ENCODE measurements at regions not wholly inside any gene's neighbourhood (a gene's known extent, or its start where the extent isn't known, plus 50 kb on each side); places are given as distances from the start of the nearest gene placed in this dataset.

DNA sequence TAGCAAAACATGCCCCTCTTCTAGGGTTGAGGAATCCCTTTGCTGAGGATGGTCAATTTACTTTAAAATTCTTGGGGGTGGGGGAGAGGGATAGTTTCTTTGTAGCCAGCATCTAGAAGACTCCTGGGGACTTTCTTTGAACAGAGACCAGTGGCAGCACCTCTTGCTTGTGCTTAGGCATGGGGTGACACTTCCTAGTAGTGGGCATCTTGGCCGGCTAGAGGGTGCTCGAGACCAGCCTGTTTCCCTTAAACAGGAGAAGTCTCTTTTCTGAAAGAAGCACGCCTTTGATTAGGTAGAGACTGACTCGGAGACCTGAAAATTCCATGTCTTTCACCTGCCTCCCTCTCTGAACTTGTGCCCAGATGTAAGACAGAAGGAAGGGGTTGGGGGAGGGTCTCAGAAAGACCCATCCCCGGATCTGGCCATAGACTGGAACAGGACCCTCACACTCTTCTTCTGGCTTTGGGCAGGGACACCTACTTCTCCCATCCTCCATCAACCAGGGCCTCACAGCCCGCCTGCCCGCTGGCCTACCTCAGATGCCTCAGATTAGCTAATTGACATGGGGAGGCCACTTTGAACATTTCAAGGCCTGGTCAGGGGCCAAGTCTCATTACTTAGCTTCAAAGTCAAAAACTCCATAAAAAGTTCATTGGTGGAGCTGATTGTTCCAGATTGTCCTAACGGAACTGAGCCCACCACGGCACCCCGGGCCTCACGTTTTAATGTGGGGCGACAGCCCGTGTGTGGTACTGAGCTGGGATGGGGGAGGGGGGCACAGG, 172.2 kb downstream of the CDC5L start:
- WGBS, 3 donors: 57 to 87% (median 73%) methylated on average over 13 of the region's 13 CpGs
- no peak for DNase-seq
- Histone ChIP-seq H3K27ac (ENCODE audit: low read depth in 1 of 3, low read length in 2 of 3) (no peak overlapping the region), H3K27me3 (ENCODE audit: control insufficient read depth in 3 of 3, insufficient read depth in 3 of 3, low read length in 3 of 3) (peaks cover 0 to 29% (median 4%) of the 10 kb centered on the region in 3 donors), H3K9me3 (ENCODE audit: control insufficient read depth in 2 of 2, insufficient read depth in 1 of 2, low read depth in 1 of 2, low read length in 1 of 2) (no peaks in the 10 kb centered on the region), H3K36me3 (ENCODE audit: control insufficient read depth in 3 of 3, insufficient read depth in 2 of 3, low read depth in 1 of 3, low read length in 3 of 3) (no peaks in the 10 kb centered on the region), H3K4me3 (ENCODE audit: low read depth in 1 of 3, low read length in 3 of 3) (no peak overlapping the region), H3K4me1 (ENCODE audit: control insufficient read depth in 3 of 3, insufficient read depth in 2 of 3, low read depth in 1 of 3, low read length in 2 of 3) (no peaks in the 10 kb centered on the region)
- no peak for FAIRE-seq

DNA sequence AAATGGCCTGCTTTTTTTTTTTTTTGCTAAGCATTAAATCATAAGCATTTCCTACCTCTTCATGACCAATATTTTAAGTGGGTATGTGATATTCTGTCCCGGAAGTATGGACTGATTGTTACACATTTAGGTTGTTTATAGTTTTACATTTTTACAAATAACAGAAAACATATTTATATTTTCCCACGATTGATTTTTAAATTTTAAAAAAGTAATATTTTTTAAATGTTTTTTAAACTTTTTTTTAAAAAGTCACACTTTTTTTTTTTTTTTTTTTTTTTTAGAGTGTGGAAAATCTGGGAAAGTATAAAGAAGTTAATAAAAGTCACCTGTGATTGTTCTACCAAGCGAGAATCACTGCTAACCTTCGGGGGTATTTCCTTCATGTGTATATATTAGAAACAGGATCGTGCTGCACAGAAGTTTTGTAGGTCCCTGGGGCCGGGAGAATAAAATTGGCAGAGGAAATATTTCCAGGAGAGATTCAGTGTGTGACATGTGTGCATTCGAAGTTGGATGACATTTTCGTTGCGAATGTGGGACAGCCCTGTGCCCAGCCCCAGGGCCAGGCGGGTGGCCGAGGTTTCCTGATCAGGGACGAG, 173.1 kb downstream of the CDC5L start:
- Histone ChIP-seq H3K27ac (ENCODE audit: low read depth in 1 of 3, low read length in 2 of 3) (no peak overlapping the region), H3K9me3 (ENCODE audit: control insufficient read depth in 2 of 2, insufficient read depth in 1 of 2, low read depth in 1 of 2, low read length in 1 of 2) (no peaks in the 10 kb centered on the region), H3K36me3 (ENCODE audit: control insufficient read depth in 3 of 3, insufficient read depth in 2 of 3, low read depth in 1 of 3, low read length in 3 of 3) (no peaks in the 10 kb centered on the region), H3K4me3 (ENCODE audit: low read depth in 1 of 3, low read length in 3 of 3) (no peak overlapping the region), H3K4me1 (ENCODE audit: control insufficient read depth in 3 of 3, insufficient read depth in 2 of 3, low read depth in 1 of 3, low read length in 2 of 3) (no peaks in the 10 kb centered on the region), H3K27me3 (ENCODE audit: control insufficient read depth in 3 of 3, insufficient read depth in 3 of 3, low read length in 3 of 3) (peaks cover 0 to 29% (median 4%) of the 10 kb centered on the region in 3 donors)
- no peak for FAIRE-seq
- WGBS, 3 donors: 79 to 80% (median 79%) methylated on average over 12 of the region's 12 CpGs
- DNase-seq: no peak

DNA sequence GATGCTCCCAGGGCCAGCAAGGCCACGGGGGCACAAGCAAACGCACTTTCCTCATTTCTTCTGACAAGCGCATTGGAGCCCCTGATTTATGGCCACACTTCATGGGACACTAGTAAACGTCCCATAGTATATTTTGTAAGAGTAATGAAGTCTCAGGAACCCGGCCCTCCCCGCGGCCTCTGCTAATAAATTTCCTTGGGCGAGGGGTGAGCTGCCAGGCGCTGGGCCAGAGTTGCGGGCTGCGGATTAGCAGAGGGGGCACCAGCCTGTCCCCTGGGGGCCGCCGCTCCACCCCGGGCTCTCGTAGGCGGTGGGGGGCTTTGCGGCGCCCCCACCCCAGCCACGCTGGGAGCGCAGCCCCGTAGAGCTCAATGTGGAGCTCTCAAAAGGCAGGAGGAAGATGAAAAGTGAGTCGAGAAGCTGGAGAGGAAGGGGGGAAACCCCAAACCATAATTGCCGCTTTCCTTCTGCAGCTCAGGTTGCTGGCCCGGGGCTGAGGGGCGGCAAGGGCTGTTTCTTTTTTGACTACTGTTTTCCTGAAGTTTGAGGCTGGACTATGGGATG, 173.6 kb downstream of the CDC5L start:
- Histone ChIP-seq H3K27me3 (ENCODE audit: control insufficient read depth in 3 of 3, insufficient read depth in 3 of 3, low read length in 3 of 3) (peaks cover 0 to 29% (median 4%) of the 10 kb centered on the region in 3 donors), H3K4me1 (ENCODE audit: control insufficient read depth in 3 of 3, insufficient read depth in 2 of 3, low read depth in 1 of 3, low read length in 2 of 3) (no peaks in the 10 kb centered on the region), H3K27ac (ENCODE audit: low read depth in 1 of 3, low read length in 2 of 3) (no peak overlapping the region), H3K36me3 (ENCODE audit: control insufficient read depth in 3 of 3, insufficient read depth in 2 of 3, low read depth in 1 of 3, low read length in 3 of 3) (no peaks in the 10 kb centered on the region), H3K9me3 (ENCODE audit: control insufficient read depth in 2 of 2, insufficient read depth in 1 of 2, low read depth in 1 of 2, low read length in 1 of 2) (no peaks in the 10 kb centered on the region), H3K4me3 (ENCODE audit: low read depth in 1 of 3, low read length in 3 of 3) (no peak overlapping the region)
- no peak for DNase-seq
- FAIRE-seq: no peak
- 28 to 49% (median 46%) methylated on average over 25 of the region's 25 CpGs for WGBS, 3 donors

DNA sequence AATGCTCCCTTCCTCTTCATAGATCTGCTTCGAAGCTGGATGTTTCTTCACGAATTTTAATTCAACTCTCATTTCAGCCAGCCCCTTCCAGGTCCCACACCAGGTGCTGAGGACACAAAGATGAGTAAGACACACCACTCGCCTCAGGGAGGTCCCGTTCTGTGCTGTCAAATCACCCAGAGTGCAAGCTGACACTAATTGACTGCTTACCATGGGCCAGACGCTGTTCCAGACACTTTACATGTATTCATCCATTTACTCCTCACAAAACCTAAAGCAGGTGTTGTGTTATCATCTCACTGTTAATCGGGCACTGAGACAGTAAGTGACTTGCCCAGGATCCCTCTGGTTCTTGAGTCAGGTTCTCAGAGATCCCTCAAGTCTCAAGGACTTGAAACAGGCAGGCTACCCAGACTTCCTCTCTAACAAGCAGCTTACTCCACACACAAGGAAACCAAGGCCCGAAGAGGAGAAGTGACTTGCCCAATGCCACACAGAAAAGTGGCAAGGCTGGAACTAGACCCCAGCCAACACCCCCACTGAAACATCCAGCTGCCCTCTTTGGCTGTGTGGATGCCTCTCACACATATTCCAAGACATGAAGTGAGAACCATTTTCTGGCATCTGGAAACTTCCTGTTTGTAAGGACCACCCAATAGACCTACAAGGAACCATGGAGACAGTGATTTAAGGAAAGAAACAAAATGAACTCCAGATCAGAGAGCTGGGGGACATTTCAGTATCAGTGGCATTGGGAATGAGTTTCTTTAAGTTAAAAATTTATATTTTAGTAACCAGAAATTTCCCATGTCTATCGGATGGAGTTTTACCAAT, 174.5 kb downstream of the CDC5L start:
- FAIRE-seq (no peak), DNase-seq (no peak)
- no peaks in the 10 kb centered on the region for H3K9me3 ChIP-seq (ENCODE audit: control insufficient read depth in 2 of 2, insufficient read depth in 1 of 2, low read depth in 1 of 2, low read length in 1 of 2)
- no peaks in the 10 kb centered on the region for H3K4me1 ChIP-seq (ENCODE audit: control insufficient read depth in 3 of 3, insufficient read depth in 2 of 3, low read depth in 1 of 3, low read length in 2 of 3)
- WGBS, 3 donors: 74 to 76% (median 76%) methylated on average over 8 of the region's 8 CpGs
- H3K4me3 ChIP-seq (ENCODE audit: low read depth in 1 of 3, low read length in 3 of 3): no peak overlapping the region
- H3K27ac ChIP-seq (ENCODE audit: low read depth in 1 of 3, low read length in 2 of 3): no peak overlapping the region
- H3K36me3 ChIP-seq (ENCODE audit: control insufficient read depth in 3 of 3, insufficient read depth in 2 of 3, low read depth in 1 of 3, low read length in 3 of 3): no peaks in the 10 kb centered on the region
- peaks cover 0 to 32% (median 4%) of the 10 kb centered on the region in 3 donors for H3K27me3 ChIP-seq (ENCODE audit: control insufficient read depth in 3 of 3, insufficient read depth in 3 of 3, low read length in 3 of 3)

DNA sequence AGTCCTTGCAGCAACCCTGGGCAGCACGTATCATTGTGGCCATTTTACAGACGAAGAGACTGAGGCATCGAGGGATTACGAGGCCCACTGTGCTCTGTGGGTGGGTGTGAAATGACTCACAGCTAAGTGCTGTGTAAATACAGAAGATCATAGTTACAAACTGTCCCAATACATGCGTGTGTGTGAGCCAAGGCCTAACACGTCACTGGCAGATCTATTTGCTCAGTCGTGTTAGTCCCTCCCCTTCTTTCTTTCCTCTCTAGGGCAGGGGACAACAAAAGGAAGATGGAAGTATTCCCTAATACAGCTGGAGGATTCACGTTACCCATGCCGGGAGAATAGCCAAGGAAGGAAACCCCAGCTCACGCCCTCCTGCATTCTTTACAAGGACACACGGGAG, 175.9 kb downstream of the CDC5L start:
- 55 to 73% (median 71%) methylated on average over 11 of the region's 11 CpGs for WGBS, 3 donors
- H3K9me3 ChIP-seq (ENCODE audit: control insufficient read depth in 2 of 2, insufficient read depth in 1 of 2, low read depth in 1 of 2, low read length in 1 of 2): no peaks in the 10 kb centered on the region
- DNase-seq (no peak), FAIRE-seq (no peak)
- no peaks in the 10 kb centered on the region for H3K4me1 ChIP-seq (ENCODE audit: control insufficient read depth in 3 of 3, insufficient read depth in 2 of 3, low read depth in 1 of 3, low read length in 2 of 3)
- no peak overlapping the region for H3K4me3 ChIP-seq (ENCODE audit: low read depth in 1 of 3, low read length in 3 of 3)
- no peaks in the 10 kb centered on the region for H3K36me3 ChIP-seq (ENCODE audit: control insufficient read depth in 3 of 3, insufficient read depth in 2 of 3, low read depth in 1 of 3, low read length in 3 of 3)
- H3K27me3 ChIP-seq (ENCODE audit: control insufficient read depth in 3 of 3, insufficient read depth in 3 of 3, low read length in 3 of 3): peaks cover 0 to 29% (median 4%) of the 10 kb centered on the region in 3 donors
- H3K27ac ChIP-seq (ENCODE audit: low read depth in 1 of 3, low read length in 2 of 3): no peak overlapping the region

DNA sequence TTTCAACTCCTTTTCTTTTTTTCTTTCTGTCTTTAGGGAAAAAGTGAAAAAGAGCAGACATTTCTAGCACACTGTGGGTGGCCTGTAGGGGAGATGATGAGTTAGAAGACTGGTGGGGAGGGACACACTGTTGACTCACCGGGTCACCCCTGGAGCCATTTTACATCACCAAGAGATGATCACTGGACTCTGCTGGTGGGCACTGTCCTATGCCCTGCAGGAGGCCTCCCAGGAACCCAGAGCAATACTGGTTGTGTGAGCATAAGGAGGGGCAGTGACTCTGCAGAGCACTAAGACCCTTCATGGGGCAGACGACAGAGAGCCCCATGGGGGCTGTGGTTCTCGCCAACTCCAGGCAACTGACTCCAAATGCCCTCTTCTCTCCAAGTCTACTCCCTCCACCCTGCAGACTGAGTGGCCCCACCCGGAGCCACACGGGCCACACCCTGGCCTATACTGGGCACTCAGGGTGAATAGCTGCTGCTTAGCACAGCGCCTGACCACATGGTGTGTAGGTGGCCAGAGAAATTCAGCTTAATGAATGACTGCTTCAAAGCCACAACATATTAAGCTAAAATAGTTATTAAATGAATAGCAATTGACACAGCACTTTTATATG, 177.5 kb downstream of the CDC5L start:
- Histone ChIP-seq H3K4me3 (ENCODE audit: low read depth in 1 of 3, low read length in 3 of 3) (no peak overlapping the region), H3K36me3 (ENCODE audit: control insufficient read depth in 3 of 3, insufficient read depth in 2 of 3, low read depth in 1 of 3, low read length in 3 of 3) (no peaks in the 10 kb centered on the region), H3K4me1 (ENCODE audit: control insufficient read depth in 3 of 3, insufficient read depth in 2 of 3, low read depth in 1 of 3, low read length in 2 of 3) (no peaks in the 10 kb centered on the region), H3K27ac (ENCODE audit: low read depth in 1 of 3, low read length in 2 of 3) (no peak overlapping the region), H3K9me3 (ENCODE audit: control insufficient read depth in 2 of 2, insufficient read depth in 1 of 2, low read depth in 1 of 2, low read length in 1 of 2) (no peaks in the 10 kb centered on the region), H3K27me3 (ENCODE audit: control insufficient read depth in 3 of 3, insufficient read depth in 3 of 3, low read length in 3 of 3) (peaks cover 0 to 24% (median 4%) of the 10 kb centered on the region in 3 donors)
- DNase-seq: no peak
- FAIRE-seq: no peak
- 74 to 80% (median 77%) methylated on average over 6 of the region's 6 CpGs for WGBS, 3 donors

DNA sequence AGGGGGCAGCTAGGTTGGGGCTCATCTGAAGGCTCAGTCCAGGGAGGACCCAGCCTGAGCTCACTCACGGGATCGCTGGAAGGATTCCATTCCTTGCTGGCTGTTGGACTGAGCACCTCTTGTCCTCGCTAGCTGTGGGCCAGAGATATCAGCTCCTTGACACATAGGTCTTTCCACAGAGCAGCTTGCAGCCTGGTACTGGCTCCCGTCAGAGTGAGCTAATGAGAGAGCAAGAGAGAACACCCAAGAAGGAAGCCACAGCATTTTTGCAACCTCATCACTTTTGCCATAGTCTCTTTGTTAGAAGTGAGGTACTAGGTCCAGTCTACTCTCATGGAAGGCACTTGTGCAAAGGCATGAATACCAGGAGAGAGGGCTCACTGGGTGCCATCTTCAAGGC, 179.9 kb downstream of the CDC5L start:
- WGBS, 3 donors: 83 to 85% (median 83%) methylated on average over 4 of the region's 4 CpGs
- Histone ChIP-seq H3K27me3 (ENCODE audit: control insufficient read depth in 3 of 3, insufficient read depth in 3 of 3, low read length in 3 of 3) (peaks cover 0 to 14% (median 0%) of the 10 kb centered on the region in 3 donors), H3K36me3 (ENCODE audit: control insufficient read depth in 3 of 3, insufficient read depth in 2 of 3, low read depth in 1 of 3, low read length in 3 of 3) (no peaks in the 10 kb centered on the region), H3K27ac (ENCODE audit: low read depth in 1 of 3, low read length in 2 of 3) (no peak overlapping the region), H3K4me3 (ENCODE audit: low read depth in 1 of 3, low read length in 3 of 3) (no peak overlapping the region), H3K9me3 (ENCODE audit: control insufficient read depth in 2 of 2, insufficient read depth in 1 of 2, low read depth in 1 of 2, low read length in 1 of 2) (no peaks in the 10 kb centered on the region), H3K4me1 (ENCODE audit: control insufficient read depth in 3 of 3, insufficient read depth in 2 of 3, low read depth in 1 of 3, low read length in 2 of 3) (no peaks in the 10 kb centered on the region)
- DNase-seq (no peak), FAIRE-seq (no peak)

DNA sequence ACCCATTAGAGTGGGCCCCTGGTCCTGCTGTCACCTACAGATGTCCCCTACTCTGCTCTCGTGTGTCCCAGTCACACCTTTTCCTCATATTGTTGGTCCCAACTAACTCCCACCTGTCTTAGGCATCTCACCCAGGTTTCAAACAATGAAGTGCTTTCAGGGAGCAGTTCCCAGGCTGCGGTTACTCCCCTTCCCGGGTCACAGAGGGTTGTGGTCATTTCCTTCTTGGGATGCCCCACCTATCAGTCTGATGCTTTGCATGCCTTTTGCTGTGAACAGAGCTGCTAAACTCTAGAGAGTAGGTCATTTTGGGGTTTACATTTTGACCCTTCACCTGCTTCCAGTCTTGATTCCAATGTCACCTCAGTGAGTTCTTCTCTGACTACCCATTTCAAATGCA, 181.6 kb downstream of the CDC5L start:
- no peak overlapping the region for H3K27ac ChIP-seq (ENCODE audit: low read depth in 1 of 3, low read length in 2 of 3)
- H3K36me3 ChIP-seq (ENCODE audit: control insufficient read depth in 3 of 3, insufficient read depth in 2 of 3, low read depth in 1 of 3, low read length in 3 of 3): no peaks in the 10 kb centered on the region
- FAIRE-seq (no peak), DNase-seq (no peak)
- WGBS, 3 donors: 57 to 74% (median 70%) methylated on average over 3 of the region's 3 CpGs
- no peak overlapping the region for H3K4me3 ChIP-seq (ENCODE audit: low read depth in 1 of 3, low read length in 3 of 3)
- no peaks in the 10 kb centered on the region for H3K9me3 ChIP-seq (ENCODE audit: control insufficient read depth in 2 of 2, insufficient read depth in 1 of 2, low read depth in 1 of 2, low read length in 1 of 2)
- no peaks in the 10 kb centered on the region for H3K4me1 ChIP-seq (ENCODE audit: control insufficient read depth in 3 of 3, insufficient read depth in 2 of 3, low read depth in 1 of 3, low read length in 2 of 3)
- peaks cover 0 to 12% (median 0%) of the 10 kb centered on the region in 3 donors for H3K27me3 ChIP-seq (ENCODE audit: control insufficient read depth in 3 of 3, insufficient read depth in 3 of 3, low read length in 3 of 3)
